CD14-positive monocyte (primary cell): ENCODE measurements at regions not wholly inside any gene's neighbourhood (a gene's known extent, or its start where the extent isn't known, plus 50 kb on each side); places are given as distances from the start of the nearest gene placed in this dataset.
A peak's percentile ranks its signal among the peaks of the same experiment; 100 is the strongest.

Source experiments
- DNase-seq, 3 donors: peaks; one replicate each; pipeline ENCODE4 v3.0.0-alpha.2; 2011 to 2022
- H2AFZ ChIP-seq: 2 replicates; pipeline ENCODE4 v1.6.0; 2012; ENCODE audit warnings: mild to moderate bottlenecking, low read depth, low read length, inconsistent platforms; ENCODE audit not compliant: insufficient read depth, poor library complexity, severe bottlenecking
- H3K27ac ChIP-seq, 2 donors: 1 replicate in 1 of 2; 2 replicates in 1 of 2; pipeline ENCODE4 v1.5.1; 2012 to 2013; ENCODE audit warnings: low read length in 2 of 2, control low read depth in 1 of 2, inconsistent platforms in 1 of 2, low read depth in 1 of 2, mild to moderate bottlenecking in 1 of 2
- H3K27me3 ChIP-seq, 2 donors: one replicate each; pipeline versions ENCODE4 v1.6.0 to v1.6.1; 2011 to 2013; ENCODE audit warnings: low read length in 2 of 2; ENCODE audit not compliant: control insufficient read depth in 2 of 2, insufficient read depth in 2 of 2
- H3K36me3 ChIP-seq, 2 donors: replicated peaks in 1 of 2; 1 replicate in 1 of 2; 2 replicates in 1 of 2; pipeline versions ENCODE4 v1.5.1 to v1.6.1; 2012 to 2013; ENCODE audit warnings: low read length in 2 of 2, control low read depth in 1 of 2, inconsistent platforms in 1 of 2, mild to moderate bottlenecking in 1 of 2; ENCODE audit not compliant: insufficient read depth in 2 of 2, control insufficient read depth in 1 of 2
- H3K4me1 ChIP-seq, 2 donors: 1 replicate in 1 of 2; 2 replicates in 1 of 2; pipeline versions ENCODE4 v1.5.1 to v1.6.1; 2012 to 2013; ENCODE audit warnings: low read length in 2 of 2, control low read depth in 1 of 2, inconsistent platforms in 1 of 2, mild to moderate bottlenecking in 1 of 2, moderate library complexity in 1 of 2; ENCODE audit not compliant: insufficient read depth in 2 of 2, control insufficient read depth in 1 of 2
- H3K4me2 ChIP-seq: replicated peaks from 2 replicates; pipeline ENCODE3; 2012; ENCODE audit warnings: low read length, moderate library complexity, mild to moderate bottlenecking; ENCODE audit not compliant: poor library complexity, severe bottlenecking; ENCODE audit errors: extremely low read depth
- H3K4me3 ChIP-seq, 3 experiments: fragments of 200-600 bp in 1 of 3; sonication (generic) in 1 of 3; replicated peaks in 1 of 3; 1 replicate in 2 of 3; 2 replicates in 1 of 3; pipeline ENCODE4 v1.5.1; 2011 to 2013; ENCODE audit warnings: low read length in 3 of 3, mild to moderate bottlenecking in 3 of 3, control low read depth in 2 of 3, low read depth in 2 of 3, inconsistent platforms in 1 of 3, moderate library complexity in 1 of 3
- H3K79me2 ChIP-seq: 2 replicates; pipeline ENCODE4 v1.6.0; 2012; ENCODE audit warnings: mild to moderate bottlenecking, control low read depth, inconsistent platforms, low read length, moderate library complexity; ENCODE audit not compliant: insufficient read depth
- H3K9ac ChIP-seq: 2 replicates; pipeline ENCODE4 v1.6.0; 2017; ENCODE audit warnings: low read length, mild to moderate bottlenecking; ENCODE audit not compliant: insufficient read depth, poor library complexity, severe bottlenecking
- H3K9me3 ChIP-seq, 2 donors: replicated peaks in 1 of 2; 1 replicate in 1 of 2; 2 replicates in 1 of 2; pipeline versions ENCODE4 v1.5.1 to v1.6.1; 2012 to 2013; ENCODE audit warnings: low read length in 2 of 2, control low read depth in 1 of 2; ENCODE audit not compliant: control insufficient read depth in 1 of 2, insufficient read depth in 1 of 2
- H4K20me1 ChIP-seq: 2 replicates; pipeline ENCODE4 v1.6.0; 2012; ENCODE audit warnings: mild to moderate bottlenecking, low read length, control low read depth, moderate library complexity; ENCODE audit not compliant: insufficient read depth
- H3K27ac Mint-ChIP-seq, 7 donors: one replicate each; pipeline ENCODE4 v1.8.0; 2020; ENCODE audit warnings: mild to moderate bottlenecking in 7 of 7, mixed read lengths in 7 of 7, moderate library complexity in 6 of 7, inconsistent platforms in 2 of 7
- H3K27me3 Mint-ChIP-seq, 3 donors: one replicate each; pipeline ENCODE4 v1.8.0; 2021 to 2022; ENCODE audit warnings: low read depth in 3 of 3, mild to moderate bottlenecking in 3 of 3, mixed read lengths in 3 of 3, moderate library complexity in 3 of 3, inconsistent platforms in 1 of 3
- H3K36me3 Mint-ChIP-seq, 2 donors: one replicate each; pipeline ENCODE4 v1.8.0; 2020; ENCODE audit warnings: mixed read lengths in 2 of 2, inconsistent platforms in 1 of 2, mild to moderate bottlenecking in 1 of 2
- H3K4me1 Mint-ChIP-seq: one replicate; pipeline ENCODE4 v1.8.0; 2020; ENCODE audit warnings: mild to moderate bottlenecking, mixed read lengths
- H3K4me3 Mint-ChIP-seq, 2 donors: one replicate each; pipeline ENCODE4 v1.8.0; 2020; ENCODE audit warnings: mild to moderate bottlenecking in 2 of 2, mixed read lengths in 2 of 2, moderate library complexity in 1 of 2
- H3K9me3 Mint-ChIP-seq, 7 donors: one replicate each; pipeline ENCODE4 v1.8.0; 2020 to 2022; ENCODE audit warnings: mixed read lengths in 7 of 7, mild to moderate bottlenecking in 6 of 7, moderate library complexity in 6 of 7, inconsistent platforms in 2 of 7
- WGBS: methylation state at CpG from one replicate; pipeline ENCODE4 v1.1.5; 2013; ENCODE audit warnings: missing lambda C conversion rate; ENCODE audit not compliant: insufficient coverage; 5-methylcytosine and 5-hydroxymethylcytosine counted together
- intact Hi-C, 2 donors: fragments of 100-400 bp; cut with micrococcal nuclease; formaldehyde crosslinking; loops; one replicate each; pipeline versions ENCODE4 v1.15.0 to v1.15.1; 2023
- TF ChIP-seq, protein P1 (sequence below): fragments of 200-600 bp; IDR thresholded peaks from one replicate; pipeline ENCODE4 v1.8.0; 2022; ENCODE audit warnings: antibody characterized with exemption, mild to moderate bottlenecking

DNA sequence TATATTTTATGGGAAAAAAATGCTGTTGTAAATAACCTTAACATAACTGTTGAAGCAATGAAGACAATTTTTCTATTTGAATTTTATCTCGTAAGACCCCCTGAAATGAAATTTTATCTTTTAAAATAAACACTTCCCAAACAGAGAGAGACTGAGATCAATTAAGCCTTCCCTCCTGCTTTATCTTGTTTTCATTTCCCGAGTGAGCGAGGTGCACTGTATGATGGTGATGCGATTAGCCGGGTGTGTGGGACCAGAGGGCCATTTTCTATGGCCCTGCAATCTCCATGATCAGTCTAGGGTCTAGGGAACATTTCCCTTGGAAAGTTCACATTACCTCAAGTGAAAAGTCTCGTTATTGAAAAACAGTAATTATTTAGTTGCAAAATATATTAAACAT is 134.1 kb upstream of the MID1 start:
- Histone ChIP-seq H3K36me3 (no peaks in the 10 kb centered on the region), H3K4me3 (no peak overlapping the region), H3K9me3 (no peaks in the 10 kb centered on the region), H3K9ac (no peak overlapping the region), H3K4me1 (peaks cover 0 to 3% of the 10 kb centered on the region in 2 donors), H3K27me3 (no peaks in the 10 kb centered on the region), H3K27ac (no peak overlapping the region), H3K79me2 (no peaks in the 10 kb centered on the region), H2AFZ (no peak overlapping the region), H4K20me1 (no peaks in the 10 kb centered on the region), H3K4me2 (no peak overlapping the region)
- peaks cover 0 to 6% (median 1%) of the 10 kb centered on the region in 3 donors for H3K27me3 Mint-ChIP-seq
- WGBS = no CpG with 5 or more reads among the region's 6 CpGs
- DNase-seq = no peak
- TF ChIP-seq, protein P1, sequence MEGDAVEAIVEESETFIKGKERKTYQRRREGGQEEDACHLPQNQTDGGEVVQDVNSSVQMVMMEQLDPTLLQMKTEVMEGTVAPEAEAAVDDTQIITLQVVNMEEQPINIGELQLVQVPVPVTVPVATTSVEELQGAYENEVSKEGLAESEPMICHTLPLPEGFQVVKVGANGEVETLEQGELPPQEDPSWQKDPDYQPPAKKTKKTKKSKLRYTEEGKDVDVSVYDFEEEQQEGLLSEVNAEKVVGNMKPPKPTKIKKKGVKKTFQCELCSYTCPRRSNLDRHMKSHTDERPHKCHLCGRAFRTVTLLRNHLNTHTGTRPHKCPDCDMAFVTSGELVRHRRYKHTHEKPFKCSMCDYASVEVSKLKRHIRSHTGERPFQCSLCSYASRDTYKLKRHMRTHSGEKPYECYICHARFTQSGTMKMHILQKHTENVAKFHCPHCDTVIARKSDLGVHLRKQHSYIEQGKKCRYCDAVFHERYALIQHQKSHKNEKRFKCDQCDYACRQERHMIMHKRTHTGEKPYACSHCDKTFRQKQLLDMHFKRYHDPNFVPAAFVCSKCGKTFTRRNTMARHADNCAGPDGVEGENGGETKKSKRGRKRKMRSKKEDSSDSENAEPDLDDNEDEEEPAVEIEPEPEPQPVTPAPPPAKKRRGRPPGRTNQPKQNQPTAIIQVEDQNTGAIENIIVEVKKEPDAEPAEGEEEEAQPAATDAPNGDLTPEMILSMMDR = no peak
- intact Hi-C loops = no loop called here
- no peaks in the 10 kb centered on the region for H3K36me3 Mint-ChIP-seq
- H3K4me3 Mint-ChIP-seq = no peak overlapping the region
- H3K4me1 Mint-ChIP-seq = peaks cover 18% of the 10 kb centered on the region
- H3K27ac Mint-ChIP-seq = no peak overlapping the region
- peaks cover 0 to 4% (median 3%) of the 10 kb centered on the region in 7 donors for H3K9me3 Mint-ChIP-seq

DNA sequence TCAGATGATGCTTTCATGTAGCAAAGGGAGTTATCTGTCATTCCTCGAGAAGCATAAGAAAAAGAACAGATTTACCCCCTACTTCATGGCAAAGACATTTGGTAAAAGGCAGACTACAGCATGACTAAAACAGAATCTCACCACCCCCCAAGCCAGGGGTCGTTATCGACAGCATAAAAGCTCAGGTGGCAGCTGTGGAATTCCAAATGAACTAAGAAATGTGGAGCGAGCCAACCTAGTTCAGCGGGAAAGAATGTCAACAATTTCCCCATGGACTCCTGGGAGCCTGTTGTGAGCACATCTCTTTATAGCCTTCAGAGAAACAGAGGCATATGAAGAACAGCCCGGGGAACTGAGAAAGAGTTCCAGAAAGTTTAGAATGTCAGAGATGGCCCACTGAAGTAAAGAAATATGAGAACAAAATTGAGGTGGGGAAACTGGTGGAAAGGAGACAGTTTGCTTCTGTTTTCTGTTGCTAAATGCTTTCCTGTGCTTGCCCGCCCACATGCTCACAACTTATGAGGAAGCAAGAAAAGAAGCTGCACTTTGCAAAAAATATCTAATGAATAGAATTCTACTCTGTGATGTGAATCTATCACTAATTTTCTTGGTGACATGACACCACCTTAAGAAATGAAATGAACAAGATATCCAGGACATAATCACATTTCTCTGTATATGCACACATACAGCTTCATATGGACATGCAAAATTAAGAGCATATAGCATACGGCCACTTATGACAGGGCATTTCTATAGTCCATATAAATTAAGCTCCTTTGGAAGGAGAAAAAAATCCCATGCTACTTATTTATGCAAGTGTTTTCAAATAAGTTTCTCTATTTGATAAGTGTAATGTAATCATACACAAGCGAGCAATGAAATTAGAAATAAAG is 135.3 kb upstream of the MID1 start:
- H3K4me1 Mint-ChIP-seq = peaks cover 19% of the 10 kb centered on the region

More for the DNA sequence above, 135.3 kb upstream of the MID1 start:
- Histone ChIP-seq H4K20me1 (no peaks in the 10 kb centered on the region), H3K4me2 (no peak overlapping the region), H3K4me3 (no peak overlapping the region), H3K27ac (no peak overlapping the region), H3K36me3 (no peaks in the 10 kb centered on the region), H2AFZ (peak overlapping the region; percentile 14), H3K4me1 (peaks cover 0 to 3% of the 10 kb centered on the region in 2 donors), H3K79me2 (no peaks in the 10 kb centered on the region), H3K27me3 (no peaks in the 10 kb centered on the region), H3K9me3 (no peaks in the 10 kb centered on the region), H3K9ac (no peak overlapping the region)
- no peaks in the 10 kb centered on the region for H3K36me3 Mint-ChIP-seq
- peaks cover 0 to 9% (median 1%) of the 10 kb centered on the region in 3 donors for H3K27me3 Mint-ChIP-seq
- TF ChIP-seq, protein P1 = no peak
- no peak for DNase-seq
- 65% methylated on average over 4 of the region's 9 CpGs for WGBS
- intact Hi-C loops = no loop called here
- peaks cover 0 to 4% (median 2%) of the 10 kb centered on the region in 7 donors for H3K9me3 Mint-ChIP-seq
- H3K27ac Mint-ChIP-seq = no peak overlapping the region
- no peak overlapping the region for H3K4me3 Mint-ChIP-seq
